K562 (cell line): ENCODE measurements at regions not wholly inside any gene's neighbourhood (a gene's known extent, or its start where the extent isn't known, plus 50 kb on each side); places are given as distances from the start of the nearest gene placed in this dataset.

ENCODE experiments used
- ATAC-seq: fragments of 200-7000 bp; cut with Tn5 transposase; 3 replicates; pipeline ENCODE4 v1.9.1; 2020; ENCODE audit warnings: moderate library complexity
- BruUV-seq: library from RNA; stranded (reverse); fragments of 400-500 nt; replicated peaks from 2 replicates; lab custom pipeline; 2021; lab: Mats Ljungman, UMichigan
- CTCF ChIA-PET: fragments of 300-600 bp; formaldehyde crosslinking; extraction: SDS; loops from one replicate; lab custom pipeline; 2021; ENCODE audit warnings: low intra/inter-chr PET ratio; lab: Yijun Ruan, JAX
- POLR2A ChIA-PET: fragments of 300-600, 350-650 bp; sonication (Branson Sonifier 250); formaldehyde crosslinking; extraction: SDS; loops from one replicate; lab custom pipeline; 2021; ENCODE audit warnings: antibody characterized with exemption, inconsistent platforms; lab: Yijun Ruan, JAX
- DNase-seq, 4 experiments: peaks; one replicate each; pipeline versions ENCODE4 v3.0.0 to v3.0.0-alpha.2; 2011 to 2018; ENCODE audit warnings: low spot score in 3 of 4, mixed read lengths in 3 of 4; ENCODE audit errors: extremely low read depth in 1 of 4
- FAIRE-seq: peaks from 2 replicates; lab custom pipeline; 2011; peaks lifted over from hg19 to GRCh38; lab: Jason Lieb, UNC
- H2AFZ ChIP-seq: 2 replicates; pipeline ENCODE4 v1.6.0; 2011; ENCODE audit warnings: low read depth, low read length, control low read depth, inconsistent platforms
- H3K27ac ChIP-seq: fragments of 200-600 bp; 3 replicates; pipeline ENCODE4 v1.8.0; 2011; ENCODE audit warnings: low read depth, mild to moderate bottlenecking, control low read depth, inconsistent platforms, low read length, moderate library complexity, mixed read lengths; ENCODE audit errors: extremely low read depth
- H3K27me3 ChIP-seq, 2 experiments: fragments of 300-600 bp in 1 of 2; 2 replicates in 1 of 2; 3 replicates in 1 of 2; pipeline versions ENCODE4 v1.6.0 to v1.8.0; 2011; ENCODE audit warnings: inconsistent platforms in 2 of 2, low read length in 2 of 2, mild to moderate bottlenecking in 1 of 2, mixed read lengths in 1 of 2, moderate library complexity in 1 of 2; ENCODE audit not compliant: control insufficient read depth in 2 of 2, insufficient read depth in 2 of 2
- H3K36me3 ChIP-seq: fragments of 300-600 bp; 3 replicates; pipeline ENCODE4 v1.8.0; 2011; ENCODE audit warnings: mild to moderate bottlenecking, low read length, inconsistent platforms; ENCODE audit not compliant: control insufficient read depth, insufficient read depth
- H3K4me1 ChIP-seq, 2 experiments: fragments of 200-600 bp in 1 of 2; replicated peaks in 1 of 2; 2 replicates in 1 of 2; 3 replicates in 1 of 2; pipeline versions ENCODE4 v1.5.1 to v1.8.0; 2011; ENCODE audit warnings: inconsistent platforms in 2 of 2, low read length in 2 of 2, mild to moderate bottlenecking in 1 of 2, mixed read lengths in 1 of 2, moderate library complexity in 1 of 2; ENCODE audit not compliant: control insufficient read depth in 2 of 2, insufficient read depth in 2 of 2
- H3K4me2 ChIP-seq: 2 replicates; pipeline ENCODE4 v1.6.1; 2011; ENCODE audit warnings: low read length, control low read depth, inconsistent platforms, mixed read lengths; ENCODE audit not compliant: insufficient read depth
- H3K4me3 ChIP-seq: fragments of 200-600 bp; sonication (generic), shearing (Covaris generic); 2 replicates; pipeline ENCODE4 v1.5.1; 2016; ENCODE audit warnings: control low read depth, inconsistent platforms
- H3K79me2 ChIP-seq: fragments of 200-600 bp; 3 replicates; pipeline ENCODE4 v1.8.0; 2011; ENCODE audit warnings: low read length, inconsistent platforms; ENCODE audit not compliant: control insufficient read depth, insufficient read depth
- H3K9ac ChIP-seq, 2 experiments: 2 replicates each; pipeline versions ENCODE4 v1.6.0 to v1.6.1; 2011; ENCODE audit warnings: low read depth in 2 of 2, low read length in 2 of 2, control low read depth in 1 of 2, inconsistent platforms in 1 of 2, mild to moderate bottlenecking in 1 of 2, mixed read lengths in 1 of 2; ENCODE audit not compliant: insufficient read depth in 1 of 2
- H3K9me1 ChIP-seq: one replicate; pipeline ENCODE4 v1.6.0; 2011; ENCODE audit warnings: inconsistent platforms, mild to moderate bottlenecking, low read length, moderate library complexity; ENCODE audit not compliant: control insufficient read depth, insufficient read depth
- H3K9me3 ChIP-seq: replicated peaks from 2 replicates; pipeline ENCODE4 v1.5.1; 2011; ENCODE audit warnings: low read depth, low read length, inconsistent platforms; ENCODE audit not compliant: control insufficient read depth, insufficient read depth
- H4K20me1 ChIP-seq: replicated peaks from 2 replicates; pipeline ENCODE4 v1.6.1; 2011; ENCODE audit warnings: low read length, inconsistent platforms, mixed read lengths; ENCODE audit not compliant: control insufficient read depth, insufficient read depth
- CBX1 ChIP-seq: sonication (generic); IDR thresholded peaks from 2 replicates; pipeline ENCODE4 v1.6.1; 2016; ENCODE audit warnings: antibody characterized with exemption, low read depth, mild to moderate bottlenecking
- CXXC5 ChIP-seq: fragments of 250-450 bp; sonication (Bioruptor Pico); IDR thresholded peaks from 2 replicates; pipeline ENCODE4 v1.8.0; 2022; ENCODE audit warnings: inconsistent platforms, mild to moderate bottlenecking, moderate library complexity
- FUS ChIP-seq: fragments of 200-400 bp; formaldehyde crosslinking; optimal IDR thresholded peaks from 2 replicates; pipeline ENCODE3; 2017; ENCODE audit warnings: low read depth, low read length
- GTF2A2 ChIP-seq: IDR thresholded peaks from 2 replicates; pipeline ENCODE4 v1.6.1; 2016; ENCODE audit warnings: mild to moderate bottlenecking, missing genetic modification characterization, missing compliant biosample characterization
- JUNB ChIP-seq: fragments of 450-650 bp; formaldehyde crosslinking; conservative IDR thresholded peaks from 2 replicates; pipeline ENCODE4 v1.4.0; 2020; ENCODE audit warnings: mild to moderate bottlenecking
- KDM4B ChIP-seq, 2 experiments: fragments of 450-650 bp in 1 of 2; sonication (generic) in 1 of 2; IDR thresholded peaks; 2 replicates each; pipeline ENCODE4 v1.6.1; 2016 to 2017; ENCODE audit warnings: borderline replicate concordance in 2 of 2, antibody characterized with exemption in 1 of 2, low read depth in 1 of 2, mild to moderate bottlenecking in 1 of 2
- SRSF3 ChIP-seq: fragments of 200-400 bp; formaldehyde crosslinking; IDR thresholded peaks from 2 replicates; pipeline ENCODE4 v1.6.1; 2016; ENCODE audit warnings: mild to moderate bottlenecking, low read length, moderate library complexity; ENCODE audit not compliant: insufficient read depth
- ZBTB17 ChIP-seq: fragments of 450-650 bp; formaldehyde crosslinking; IDR thresholded peaks from 2 replicates; pipeline ENCODE4 v1.4.0; 2020; ENCODE audit warnings: mild to moderate bottlenecking
- ZNF561 ChIP-seq: fragments of 450-650 bp; formaldehyde crosslinking; conservative IDR thresholded peaks from 2 replicates; pipeline ENCODE4 v1.4.0; 2020; ENCODE audit warnings: mild to moderate bottlenecking, moderate library complexity
- ZNF57 ChIP-seq: fragments of 450-650 bp; formaldehyde crosslinking; IDR thresholded peaks from 2 replicates; pipeline ENCODE4 v1.4.0; 2020; ENCODE audit warnings: mild to moderate bottlenecking, moderate library complexity
- ZNF830 ChIP-seq: fragments of 250-450 bp; sonication (Bioruptor Pico); IDR thresholded peaks from 2 replicates; pipeline ENCODE4 v1.5.0; 2021; ENCODE audit warnings: mild to moderate bottlenecking
- WGBS: fragments of 100-300 bp; shearing (Covaris generic); methylation state at CpG from one replicate; pipeline ENCODE4 v1.1.6; 2016; ENCODE audit warnings: low coverage, mixed read lengths; ENCODE audit not compliant: insufficient coverage; ENCODE audit errors: missing lambda C conversion rate; 5-methylcytosine and 5-hydroxymethylcytosine counted together
- in situ Hi-C: fragments of 300-500 bp; cut with MboI; formaldehyde crosslinking; loops from 4 replicates; pipeline ENCODE4 v1.15.0; 2018; ENCODE audit warnings: inconsistent platforms, mixed read lengths
- intact Hi-C: fragments of 100-400 bp; cut with micrococcal nuclease; formaldehyde crosslinking; loops from 2 replicates; pipeline ENCODE4 v1.14.2; 2022
- TF ChIP-seq, protein P1 (sequence below): fragments of 250-450 bp; sonication (Bioruptor Pico); IDR thresholded peaks from 2 replicates; pipeline ENCODE4 v1.9.0; 2021; ENCODE audit warnings: mild to moderate bottlenecking
- TF ChIP-seq, protein P2 (sequence below): sonication (generic); formaldehyde crosslinking; IDR thresholded peaks from 2 replicates; pipeline ENCODE4 v1.8.0; 2022; ENCODE audit warnings: mild to moderate bottlenecking, missing genetic modification reagents
- TF ChIP-seq, protein P3 (sequence below): sonication (generic); formaldehyde crosslinking; IDR thresholded peaks from 2 replicates; pipeline ENCODE4 v1.9.0; 2022; ENCODE audit warnings: mild to moderate bottlenecking, missing genetic modification reagents

DNA sequence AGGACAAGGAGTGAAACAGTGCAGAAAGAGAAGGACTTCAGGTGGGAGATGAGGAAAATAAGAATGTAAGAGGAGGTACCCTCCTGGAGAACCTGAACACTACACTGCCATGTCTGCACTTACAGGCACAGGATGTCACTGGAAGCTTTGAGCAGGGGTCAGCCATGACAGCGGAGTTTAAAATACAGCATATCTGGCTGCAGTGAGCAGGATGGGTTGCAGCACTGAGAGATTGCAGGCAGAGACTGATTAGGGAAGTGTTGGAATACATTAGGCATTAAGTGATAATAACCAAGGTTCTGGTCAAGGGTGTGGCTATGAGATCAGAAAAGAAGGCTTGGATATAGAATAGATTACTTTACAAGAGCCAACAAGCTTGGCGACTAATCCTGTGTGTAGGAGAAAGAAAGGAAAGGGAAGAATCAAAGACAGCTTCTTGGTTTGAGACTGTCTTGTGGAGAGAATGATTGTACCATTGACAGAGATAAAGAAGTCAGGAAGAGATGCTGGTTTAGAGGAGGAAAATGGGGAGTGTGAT lies 171.1 kb upstream of the RBMS1 start (continued):
- TF ChIP-seq ZNF561 (no peak), CBX1 (no peak), ZNF57 (no peak), SRSF3 (no peak), KDM4B (IDR thresholded peaks at IDR 0.05; ENCODE audit: borderline replicate concordance in 2 of 2, low read depth in 1 of 2) (no peak), ZNF830 (CRISPR knock-in tag) (no peak), GTF2A2 (tag) (no peak), JUNB (no peak), CXXC5 (CRISPR knock-in tag) (no peak), ZBTB17 (CRISPR knock-in tag) (no peak)

DNA sequence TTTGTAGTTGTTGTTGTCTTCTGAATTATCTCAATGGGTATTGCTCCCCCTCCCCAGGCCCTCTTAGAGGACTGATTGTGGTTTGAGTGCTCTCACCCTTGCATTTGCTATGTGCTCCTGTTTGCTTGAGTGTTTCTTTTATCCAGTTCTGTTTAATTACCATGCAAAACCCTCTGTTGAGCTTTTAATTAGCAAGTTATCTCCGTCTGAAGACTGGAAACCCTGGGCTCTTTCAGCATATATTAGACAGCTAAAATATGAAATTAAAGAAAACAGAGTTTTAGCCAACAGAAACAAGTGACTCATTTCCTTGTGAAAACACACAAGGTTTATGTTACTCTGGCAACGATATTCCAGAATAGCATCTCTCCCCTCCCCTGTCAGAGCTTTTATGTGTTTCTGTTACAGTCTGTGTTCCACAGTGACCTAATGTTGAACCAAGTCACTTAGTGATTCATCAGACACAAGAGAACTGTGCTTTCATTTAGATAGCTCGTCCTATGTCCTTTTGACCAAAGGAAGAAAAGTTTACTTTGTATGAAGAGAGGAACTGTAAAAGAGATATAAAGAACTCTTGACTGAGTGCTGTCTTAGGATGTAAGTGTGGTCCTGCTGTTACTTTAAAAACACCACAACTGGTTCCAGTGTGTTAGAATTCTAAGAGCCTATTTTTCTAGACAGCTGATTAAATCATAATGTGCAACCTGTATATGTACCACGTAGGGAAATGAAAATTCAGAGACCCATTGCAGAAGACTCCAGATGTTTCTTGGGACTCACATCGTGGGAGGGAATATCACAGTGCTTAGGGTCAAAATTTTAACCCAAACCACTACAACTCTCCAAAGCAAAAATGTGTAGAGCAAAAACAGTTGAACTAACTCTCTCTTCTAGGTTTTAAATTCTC lies 172.8 kb upstream of the RBMS1 start:
- no peak for DNase-seq
- Histone ChIP-seq H3K27ac (no peak overlapping the region), H2AFZ (no peak overlapping the region), H4K20me1 (no peaks in the 10 kb centered on the region), H3K4me2 (no peak overlapping the region), H3K27me3 (no peaks in the 10 kb centered on the region), H3K9ac (no peak overlapping the region), H3K4me3 (no peak overlapping the region)
- in situ Hi-C loops (no loop called here), intact Hi-C loops (loop anchor here (10.0 kb wide), 1 partner anchor 1138 kb away; no protein-coding TSS in a partner anchor)
- CTCF ChIA-PET: no interaction called here
- POLR2A ChIA-PET: no interaction called here
- WGBS: 0% methylated on average over 5 of the region's 5 CpGs
- TF ChIP-seq, protein P1, sequence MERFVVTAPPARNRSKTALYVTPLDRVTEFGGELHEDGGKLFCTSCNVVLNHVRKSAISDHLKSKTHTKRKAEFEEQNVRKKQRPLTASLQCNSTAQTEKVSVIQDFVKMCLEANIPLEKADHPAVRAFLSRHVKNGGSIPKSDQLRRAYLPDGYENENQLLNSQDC (CRISPR knock-in tag): no peak
- TF ChIP-seq, protein P2, sequence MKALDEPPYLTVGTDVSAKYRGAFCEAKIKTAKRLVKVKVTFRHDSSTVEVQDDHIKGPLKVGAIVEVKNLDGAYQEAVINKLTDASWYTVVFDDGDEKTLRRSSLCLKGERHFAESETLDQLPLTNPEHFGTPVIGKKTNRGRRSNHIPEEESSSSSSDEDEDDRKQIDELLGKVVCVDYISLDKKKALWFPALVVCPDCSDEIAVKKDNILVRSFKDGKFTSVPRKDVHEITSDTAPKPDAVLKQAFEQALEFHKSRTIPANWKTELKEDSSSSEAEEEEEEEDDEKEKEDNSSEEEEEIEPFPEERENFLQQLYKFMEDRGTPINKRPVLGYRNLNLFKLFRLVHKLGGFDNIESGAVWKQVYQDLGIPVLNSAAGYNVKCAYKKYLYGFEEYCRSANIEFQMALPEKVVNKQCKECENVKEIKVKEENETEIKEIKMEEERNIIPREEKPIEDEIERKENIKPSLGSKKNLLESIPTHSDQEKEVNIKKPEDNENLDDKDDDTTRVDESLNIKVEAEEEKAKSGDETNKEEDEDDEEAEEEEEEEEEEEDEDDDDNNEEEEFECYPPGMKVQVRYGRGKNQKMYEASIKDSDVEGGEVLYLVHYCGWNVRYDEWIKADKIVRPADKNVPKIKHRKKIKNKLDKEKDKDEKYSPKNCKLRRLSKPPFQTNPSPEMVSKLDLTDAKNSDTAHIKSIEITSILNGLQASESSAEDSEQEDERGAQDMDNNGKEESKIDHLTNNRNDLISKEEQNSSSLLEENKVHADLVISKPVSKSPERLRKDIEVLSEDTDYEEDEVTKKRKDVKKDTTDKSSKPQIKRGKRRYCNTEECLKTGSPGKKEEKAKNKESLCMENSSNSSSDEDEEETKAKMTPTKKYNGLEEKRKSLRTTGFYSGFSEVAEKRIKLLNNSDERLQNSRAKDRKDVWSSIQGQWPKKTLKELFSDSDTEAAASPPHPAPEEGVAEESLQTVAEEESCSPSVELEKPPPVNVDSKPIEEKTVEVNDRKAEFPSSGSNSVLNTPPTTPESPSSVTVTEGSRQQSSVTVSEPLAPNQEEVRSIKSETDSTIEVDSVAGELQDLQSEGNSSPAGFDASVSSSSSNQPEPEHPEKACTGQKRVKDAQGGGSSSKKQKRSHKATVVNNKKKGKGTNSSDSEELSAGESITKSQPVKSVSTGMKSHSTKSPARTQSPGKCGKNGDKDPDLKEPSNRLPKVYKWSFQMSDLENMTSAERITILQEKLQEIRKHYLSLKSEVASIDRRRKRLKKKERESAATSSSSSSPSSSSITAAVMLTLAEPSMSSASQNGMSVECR (CRISPR knock-in tag): no peak
- TF ChIP-seq, protein P3, sequence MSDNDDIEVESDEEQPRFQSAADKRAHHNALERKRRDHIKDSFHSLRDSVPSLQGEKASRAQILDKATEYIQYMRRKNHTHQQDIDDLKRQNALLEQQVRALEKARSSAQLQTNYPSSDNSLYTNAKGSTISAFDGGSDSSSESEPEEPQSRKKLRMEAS (CRISPR knock-in tag): no peak
- no peak for TF ChIP-seq FUS
- TF ChIP-seq, all 486 proteins: peak for 0
- Histone ChIP-seq H3K36me3 (no peaks in the 10 kb centered on the region), H3K9me1 (no peaks in the 10 kb centered on the region), H3K4me1 (no peaks in the 10 kb centered on the region), H3K9me3 (no peaks in the 10 kb centered on the region), H3K79me2 (no peaks in the 10 kb centered on the region)
- no peak for FAIRE-seq
- no peak for ATAC-seq
- BruUV-seq: no TSS peak
